ENCODE measurements at regions not wholly inside any gene's neighbourhood (a gene's known extent, or its start where the extent isn't known, plus 50 kb on each side); places are given as distances from the start of the nearest gene placed in this dataset.
"Not testable (repeated sequence)": the region's sequence is repeated elsewhere in the genome, so short reads cannot be mapped to it uniquely, and the experiment has no call there.

DNA sequence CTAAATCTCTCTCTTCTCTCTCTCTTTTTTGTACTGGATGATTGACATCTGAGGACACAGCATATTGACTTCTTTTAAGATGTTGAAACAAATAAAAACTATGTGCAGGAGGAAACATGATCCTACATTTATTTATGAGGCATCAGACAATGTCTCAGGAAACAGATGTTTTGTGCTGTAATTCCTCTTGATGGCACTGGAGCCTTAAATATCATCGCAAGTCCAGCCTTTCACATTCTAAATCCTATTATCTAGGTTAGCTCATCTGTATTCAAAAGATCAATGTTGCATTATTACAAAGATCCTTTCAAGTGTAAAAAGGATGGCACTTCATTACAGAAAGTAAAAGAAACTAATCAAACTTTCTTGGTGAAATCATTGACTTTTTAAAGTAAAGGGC is 63.9 kb downstream of the MAT2B start:
- DNase-seq, result no peak

DNA sequence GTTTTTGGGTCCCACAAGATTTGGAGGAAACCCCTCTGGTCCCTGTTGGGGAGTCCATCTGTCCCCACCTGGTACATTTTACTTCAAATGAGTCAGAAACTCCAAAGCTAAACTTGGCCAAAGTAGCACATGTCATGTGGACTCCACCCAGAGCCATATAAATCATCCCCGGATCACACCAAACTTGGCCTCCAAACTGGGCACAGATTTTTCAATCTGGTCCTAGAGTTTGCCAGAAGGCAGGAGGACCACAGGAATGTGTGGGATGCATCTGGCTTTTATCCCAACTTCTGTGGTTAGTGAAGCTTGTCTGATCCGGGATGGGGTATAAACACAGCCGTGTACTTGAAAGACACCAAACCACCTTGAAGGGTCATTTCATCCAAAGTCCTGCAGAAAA is 66.3 kb downstream of the MAT2B start:
- DNase-seq, result no peak

DNA sequence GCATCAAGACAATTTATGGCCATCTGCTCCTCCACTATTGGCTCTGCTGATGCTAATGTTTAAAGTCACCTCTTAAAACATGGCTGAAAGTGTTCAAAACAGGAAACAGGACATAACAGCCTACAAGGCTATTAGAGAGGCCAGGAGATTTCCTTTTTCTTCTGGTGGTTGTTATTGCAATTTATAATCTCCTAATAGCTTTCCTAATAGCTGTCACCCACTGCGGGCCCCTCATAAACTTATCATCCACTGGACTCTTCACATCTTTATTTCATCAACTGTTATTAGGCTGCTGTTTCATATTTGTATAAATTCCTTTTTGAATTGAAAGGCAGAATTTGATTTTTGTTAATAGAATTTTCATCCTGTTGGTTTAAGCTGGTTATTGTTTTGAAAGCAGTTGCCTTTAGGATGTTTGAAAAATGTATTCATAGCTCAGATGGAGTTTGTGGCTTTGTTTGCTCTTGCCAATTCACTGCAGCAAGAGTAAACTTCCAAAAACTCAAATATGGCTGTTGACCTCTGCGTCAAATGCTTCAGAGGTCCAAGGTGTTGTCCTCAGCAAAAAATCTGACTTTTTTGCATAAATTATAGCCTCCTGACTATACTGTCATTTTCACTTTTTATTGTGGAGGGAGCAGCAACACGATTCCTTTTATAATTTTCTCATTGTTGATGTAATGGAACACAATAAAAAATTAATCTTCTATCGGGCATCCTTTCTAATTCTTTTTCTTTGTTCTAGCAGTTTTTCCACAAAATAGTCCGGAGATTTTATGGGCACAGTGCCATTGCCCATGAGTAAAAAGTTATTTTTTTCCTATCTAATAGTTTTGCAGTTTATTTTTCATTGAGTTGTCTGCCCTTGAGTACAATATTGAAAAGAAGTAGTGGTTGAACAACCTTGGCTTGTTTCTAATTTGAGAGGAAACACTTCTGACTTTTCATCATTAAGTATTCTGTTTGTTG is 69.3 kb downstream of the MAT2B start:
- no peak for DNase-seq

DNA sequence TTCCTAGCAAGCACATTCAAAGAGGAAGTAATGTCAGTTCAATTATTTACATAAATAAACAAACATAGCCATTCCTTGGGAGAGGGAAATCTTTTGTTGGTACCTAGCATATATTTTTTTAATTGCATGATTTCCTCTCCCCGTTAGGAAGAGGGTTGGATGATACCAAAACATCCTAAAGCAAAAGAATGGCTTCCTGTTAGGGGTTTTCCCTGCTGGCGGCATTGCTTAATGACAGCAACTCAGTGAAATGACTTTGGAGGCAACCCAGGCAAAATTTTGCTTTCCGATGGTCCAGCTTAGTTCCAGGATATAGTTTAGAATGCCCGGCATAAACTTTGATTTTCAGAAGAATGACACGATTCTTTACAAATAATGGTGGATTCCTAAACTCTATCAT is 73.2 kb downstream of the MAT2B start:
- DNase-seq, result no peak

DNA sequence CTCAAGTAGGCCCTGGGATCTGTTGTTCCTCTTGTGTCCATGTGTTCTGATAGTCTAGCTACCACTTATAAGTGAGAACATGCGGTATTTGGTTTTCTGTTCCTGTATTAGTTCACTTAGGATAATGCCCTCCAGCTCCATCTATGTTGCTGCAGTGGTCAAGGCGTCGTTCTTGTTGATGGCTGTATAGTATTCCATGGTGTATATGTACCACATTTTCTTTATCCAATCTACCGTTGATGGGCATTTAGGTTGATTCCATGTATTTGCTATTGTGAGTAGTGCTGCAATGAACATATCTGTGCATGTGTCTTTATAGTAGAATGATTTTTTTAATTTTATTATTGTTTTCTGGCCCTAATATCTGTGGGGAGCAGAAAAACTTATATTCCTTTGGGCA is 74.3 kb downstream of the MAT2B start:
- DNase-seq, result no peak

DNA sequence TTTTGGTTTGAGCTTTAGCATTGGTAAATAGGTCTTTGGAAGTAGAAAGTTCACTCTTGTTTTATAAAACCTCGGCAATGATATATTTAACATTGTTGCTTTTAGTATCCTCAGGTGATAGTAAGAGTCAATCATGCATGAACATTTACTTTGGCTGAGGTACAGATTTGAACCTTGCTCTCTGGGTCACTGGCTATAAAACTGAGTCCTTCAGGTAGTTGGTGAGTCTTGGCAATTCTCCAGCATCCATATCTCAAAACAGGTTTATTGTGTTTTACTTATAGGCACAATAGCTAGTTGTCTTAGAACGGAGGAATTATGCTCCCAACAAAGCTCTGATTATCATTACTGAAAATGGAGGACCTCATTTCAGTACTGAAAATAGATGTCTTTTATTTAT is 75.1 kb downstream of the MAT2B start:
- no peak for DNase-seq

DNA sequence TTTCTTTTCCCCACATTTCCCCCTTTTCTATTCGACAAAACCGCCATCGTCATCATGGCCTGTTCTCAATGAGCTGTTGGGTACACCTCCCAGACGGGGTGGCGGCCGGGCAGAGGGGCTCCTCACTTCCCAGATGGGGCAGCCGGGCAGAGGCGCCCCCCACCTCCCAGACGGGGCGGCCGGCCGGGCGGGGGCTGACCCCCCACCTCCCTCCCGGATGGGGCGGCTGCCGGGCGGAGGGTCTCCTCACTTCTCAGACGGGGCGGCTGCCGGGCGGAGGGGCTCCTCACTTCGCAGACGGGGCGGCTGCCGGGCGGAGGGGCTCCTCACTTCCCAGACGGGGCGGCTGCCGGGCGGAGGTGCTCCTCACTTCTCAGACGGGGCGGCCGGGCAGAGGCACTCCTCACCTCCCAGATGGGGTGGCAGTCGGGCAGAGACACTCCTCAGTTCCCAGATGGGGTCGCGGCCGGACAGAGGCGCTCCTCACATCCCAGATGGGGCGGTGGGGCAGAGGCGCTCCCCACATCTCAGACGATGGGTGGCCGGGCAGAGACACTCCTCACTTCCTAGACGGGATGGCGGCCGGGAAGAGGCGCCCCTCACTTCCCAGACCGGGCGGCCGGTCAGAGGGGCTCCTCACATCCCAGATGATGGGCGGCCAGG is 78.2 kb downstream of the MAT2B start:
- not testable (repeated sequence) for DNase-seq

DNA sequence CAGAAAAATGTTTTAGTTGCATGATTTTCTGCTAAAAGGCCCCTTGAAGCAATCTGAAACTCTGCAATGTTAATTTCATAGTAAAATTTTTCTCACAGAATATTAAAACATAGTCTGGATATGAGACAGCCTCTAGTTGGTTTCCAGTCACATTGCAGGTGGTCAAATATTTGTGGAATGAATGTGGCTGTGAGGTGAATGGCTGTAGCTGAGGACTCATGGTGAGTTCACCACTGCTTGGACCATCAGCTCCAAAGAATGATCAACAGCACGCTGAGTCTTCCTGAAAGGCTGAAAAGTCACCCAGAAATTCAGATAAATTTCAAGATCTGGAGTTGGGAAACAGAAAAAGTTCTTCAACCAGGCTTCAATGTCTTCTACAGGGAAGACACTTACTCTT is 79.8 kb downstream of the MAT2B start:
- no peak for DNase-seq

DNA sequence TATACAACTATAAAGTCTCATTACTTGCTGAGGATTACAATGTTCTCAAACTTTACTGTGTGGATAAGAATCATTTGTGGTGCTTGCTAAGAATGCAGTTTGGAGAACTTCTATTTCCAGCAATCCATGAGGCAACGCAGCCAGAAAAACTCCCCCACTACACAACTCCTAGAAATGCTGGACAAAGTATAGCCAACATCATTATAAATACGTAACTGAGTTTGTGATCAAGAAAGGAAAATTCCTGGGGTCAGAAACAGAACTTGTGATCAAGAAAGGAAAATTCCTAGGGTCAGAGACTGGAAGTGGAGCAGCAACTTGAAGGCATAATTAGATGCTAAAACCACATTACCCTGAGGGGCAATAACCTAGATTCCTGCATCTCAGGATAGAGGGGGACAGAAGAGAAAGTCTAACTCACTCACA is 81.1 kb downstream of the MAT2B start:
- no peak for DNase-seq

DNA sequence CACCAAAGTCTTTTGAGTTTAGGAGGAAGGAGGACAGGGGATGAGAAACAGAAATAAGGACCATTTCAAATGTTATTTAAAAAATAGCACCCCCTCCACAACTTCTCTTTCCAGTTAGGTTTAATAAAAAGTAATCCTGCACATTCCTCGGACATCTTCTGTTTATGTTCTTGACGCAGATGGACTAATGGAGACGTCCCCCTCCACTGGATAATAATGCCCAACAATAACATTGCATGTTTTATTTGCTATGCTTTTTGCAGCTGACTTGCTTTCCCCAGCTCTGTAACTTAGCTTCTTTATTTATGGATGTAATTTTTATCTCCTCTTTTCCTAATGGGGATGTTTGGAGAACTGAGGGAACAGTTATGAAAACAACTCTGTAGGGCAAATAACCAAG is 89.5 kb downstream of the MAT2B start:
- no peak for DNase-seq

DNA sequence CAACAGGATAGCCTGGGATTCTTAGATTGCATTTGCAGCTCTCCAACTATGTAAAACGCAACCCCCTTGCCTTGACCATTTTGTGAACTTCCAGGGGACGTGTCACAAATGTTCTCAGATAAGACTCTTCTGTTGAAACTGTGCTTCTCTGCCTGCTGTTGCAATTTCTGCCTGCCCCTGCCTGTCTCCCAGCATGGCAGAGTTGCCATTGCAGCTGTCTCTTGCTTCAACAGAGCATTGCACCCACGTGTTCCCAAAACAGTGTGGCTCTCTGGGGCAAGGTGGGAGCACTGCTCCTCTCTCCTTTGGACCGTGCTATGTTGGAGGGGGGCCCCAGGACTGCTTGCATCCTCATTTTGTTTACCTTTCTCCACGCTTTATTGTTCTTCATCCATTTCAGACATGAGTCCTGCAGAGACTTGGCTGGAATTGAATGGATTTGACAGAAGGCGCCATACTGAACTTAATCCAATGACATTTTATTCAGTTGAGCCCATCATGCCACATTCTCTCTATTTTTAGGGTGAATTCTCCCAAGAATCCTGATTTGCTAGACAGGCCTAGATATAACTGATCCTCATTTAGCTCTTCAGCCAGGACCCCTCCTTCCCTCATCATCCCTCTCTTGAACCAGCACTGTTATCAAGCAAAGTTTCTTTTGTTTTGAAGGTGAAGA is 90.7 kb downstream of the MAT2B start:
- DNase-seq, result no peak

DNA sequence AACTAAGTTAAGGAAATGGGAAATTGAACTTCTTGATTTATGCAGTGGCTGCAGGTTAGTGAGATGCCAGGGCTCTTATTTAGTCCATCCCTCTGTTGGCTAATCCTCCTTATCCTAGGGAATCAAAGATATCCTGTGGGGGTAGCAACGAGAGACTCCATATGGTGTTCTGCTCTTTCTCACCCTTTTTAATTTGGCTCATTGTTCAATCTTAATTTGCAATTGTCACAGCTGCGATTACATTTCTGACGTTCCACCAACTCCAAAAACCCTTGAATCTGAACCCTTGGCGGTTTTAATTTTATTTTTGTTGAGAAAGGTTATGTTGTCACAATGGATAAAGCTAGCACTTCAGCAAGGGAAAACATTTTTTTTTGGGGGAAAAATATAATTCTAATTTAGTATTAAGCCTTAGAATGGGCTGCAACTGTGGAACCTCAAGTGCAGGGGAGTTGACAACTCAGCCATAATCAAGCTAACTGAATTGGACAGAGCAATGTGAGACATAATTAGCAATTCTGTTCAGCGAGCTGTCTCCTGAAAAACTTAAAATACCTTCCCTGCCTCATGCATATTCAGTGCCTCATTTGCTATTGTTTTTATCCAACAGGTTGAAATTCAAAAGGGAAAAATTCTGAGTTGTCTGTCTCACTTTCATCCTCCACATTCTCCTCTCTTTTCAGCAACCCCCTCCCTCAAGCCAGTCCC is 91.3 kb downstream of the MAT2B start:
- no peak for DNase-seq

DNA sequence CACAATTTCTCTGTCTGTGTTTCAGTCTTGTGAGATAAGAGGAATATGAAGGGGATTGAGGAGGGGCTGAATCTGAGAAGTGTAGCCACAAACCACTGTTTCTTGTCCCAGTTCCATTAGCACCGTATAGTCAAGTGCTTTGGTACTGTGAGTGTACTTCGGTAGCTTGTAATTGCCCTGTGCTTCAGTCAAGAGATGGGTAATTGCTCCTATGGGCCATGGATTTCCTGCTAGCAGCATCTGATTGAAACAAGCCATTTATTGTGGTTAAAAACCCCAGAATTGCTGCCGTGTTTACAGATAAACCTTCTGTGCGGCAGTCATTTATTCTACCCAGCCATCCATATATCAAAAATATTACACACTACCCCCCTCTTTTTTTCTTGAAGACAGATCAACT is 98.6 kb downstream of the MAT2B start:
- no peak for DNase-seq

DNA sequence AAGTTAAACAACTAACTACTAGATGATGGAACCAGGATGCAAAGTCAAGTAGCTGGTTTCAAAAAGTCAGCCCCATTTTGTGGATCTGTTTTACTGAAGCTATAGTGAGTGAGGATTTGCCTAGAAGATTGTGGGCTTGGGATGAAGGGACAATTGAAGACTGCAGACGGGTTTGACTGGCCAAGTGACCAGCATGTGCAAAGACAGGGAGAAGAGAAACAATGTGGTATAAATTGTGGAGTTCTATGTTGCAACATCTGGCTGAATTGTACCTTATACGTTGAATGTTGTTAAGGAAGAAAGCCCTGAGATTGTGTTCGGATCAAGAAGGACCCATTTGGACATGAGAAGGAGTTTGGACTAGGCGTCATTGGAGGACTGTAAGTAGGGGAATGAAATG is 101.8 kb downstream of the MAT2B start:
- DNase-seq, result no peak

DNA sequence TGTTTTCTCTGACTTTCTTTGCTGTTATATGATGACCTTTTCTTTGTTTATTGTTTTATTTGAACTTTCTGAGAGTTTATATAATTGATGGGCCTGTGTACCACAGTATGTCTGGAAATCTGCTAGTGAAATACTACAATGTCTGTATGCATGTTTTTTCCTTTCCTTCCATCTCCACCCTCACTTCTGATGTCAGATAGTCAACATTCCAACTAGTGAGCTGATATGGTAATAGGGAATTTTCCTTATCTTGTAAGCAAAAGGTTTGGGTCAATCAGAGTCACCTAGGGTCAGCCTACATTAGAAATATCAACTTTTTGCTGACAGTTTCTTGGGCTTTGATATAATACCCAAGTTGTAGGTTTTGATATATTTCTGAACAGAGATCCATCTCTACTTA is 103.2 kb downstream of the MAT2B start:
- no peak for DNase-seq

DNA sequence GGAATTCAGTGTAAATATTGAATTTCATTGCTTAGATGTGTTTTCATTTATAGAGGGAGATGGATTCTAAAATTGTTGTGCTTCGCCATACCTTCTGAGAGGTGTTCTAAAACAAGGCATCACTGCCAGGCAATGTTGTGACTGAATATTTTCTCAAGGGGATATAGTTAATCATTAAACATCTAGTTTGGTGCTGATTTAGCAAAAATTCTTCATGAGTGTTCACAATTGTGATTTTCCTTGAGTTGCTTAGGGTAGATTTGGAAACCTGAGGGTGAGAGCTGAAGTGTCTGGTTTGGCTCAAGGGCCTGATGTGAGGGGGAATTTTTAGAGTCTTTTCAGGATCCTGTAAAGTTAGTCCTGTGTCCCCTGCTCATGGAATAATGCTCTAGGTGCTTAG is 104.5 kb downstream of the MAT2B start:
- DNase-seq, result no peak

DNA sequence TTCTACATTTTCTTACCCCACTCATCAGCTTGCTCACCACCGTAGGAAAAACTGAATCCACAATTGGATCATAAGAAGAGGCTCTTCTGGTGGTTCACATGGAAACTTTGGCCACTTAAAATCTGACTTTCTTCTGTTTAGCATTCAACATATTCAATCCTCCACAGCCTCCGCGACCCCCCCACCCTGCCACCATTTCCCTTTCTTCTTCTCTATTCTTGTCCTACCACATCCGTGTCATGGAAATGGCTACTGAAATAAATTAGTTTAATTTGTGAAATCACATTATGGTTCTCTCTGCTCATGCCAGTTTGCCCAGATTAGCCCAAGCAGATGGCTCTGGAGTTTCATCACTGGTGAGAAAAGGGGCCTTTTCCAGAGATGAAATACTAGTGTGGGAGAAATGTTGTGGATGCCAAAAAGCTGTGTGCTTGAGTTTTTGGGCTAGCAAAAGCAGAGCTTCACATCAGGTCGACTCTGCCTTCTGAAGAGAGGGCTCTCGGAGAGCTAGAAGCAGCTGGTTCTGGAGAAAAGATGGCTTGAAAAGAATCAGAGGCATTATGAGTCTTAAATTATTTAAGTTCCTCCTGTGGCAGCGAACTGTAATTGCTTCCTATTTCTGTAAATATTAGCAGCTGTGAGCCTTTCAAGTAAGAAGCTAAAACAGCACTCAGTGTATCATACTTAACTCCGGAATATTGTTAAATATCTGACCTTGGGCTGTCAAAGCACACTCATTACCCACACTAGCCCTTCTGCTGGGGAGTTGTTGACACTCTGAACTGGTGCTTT is 107.1 kb downstream of the MAT2B start:
- DNase-seq, result no peak

DNA sequence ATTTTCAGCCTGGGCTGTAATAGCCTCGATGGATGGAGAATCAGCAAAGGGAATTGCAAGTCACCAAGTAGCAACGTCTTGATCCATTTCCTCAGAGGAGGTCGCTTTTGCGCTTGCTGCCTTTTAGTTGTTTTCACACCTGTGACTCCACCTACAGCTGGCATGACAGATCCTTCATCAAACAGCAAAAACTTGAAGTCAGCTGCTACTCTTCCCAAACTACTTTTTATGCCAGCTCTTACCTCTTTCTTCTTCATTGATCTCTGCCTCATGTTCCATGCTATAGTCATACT is 107.7 kb downstream of the MAT2B start:
- DNase-seq, result no peak

DNA sequence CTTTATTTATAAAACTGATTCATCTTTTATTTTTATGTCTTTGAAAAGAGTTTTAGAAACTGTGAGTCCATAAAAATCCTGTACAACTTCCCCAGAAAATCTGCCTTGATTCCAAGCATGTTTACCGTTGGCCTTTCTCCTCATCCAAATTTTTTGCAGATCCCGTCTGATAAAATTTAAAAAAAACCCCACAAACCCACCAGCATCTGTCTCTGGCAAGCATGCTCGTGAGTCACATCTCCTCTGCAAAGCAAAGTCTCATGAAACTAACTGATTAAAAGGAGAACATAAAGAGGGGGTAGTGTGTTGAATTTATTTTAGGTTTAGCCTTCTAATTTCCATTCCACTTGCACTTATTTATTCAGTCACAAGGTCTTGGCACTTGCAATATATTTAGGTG is 109.4 kb downstream of the MAT2B start:
- no peak for DNase-seq

DNA sequence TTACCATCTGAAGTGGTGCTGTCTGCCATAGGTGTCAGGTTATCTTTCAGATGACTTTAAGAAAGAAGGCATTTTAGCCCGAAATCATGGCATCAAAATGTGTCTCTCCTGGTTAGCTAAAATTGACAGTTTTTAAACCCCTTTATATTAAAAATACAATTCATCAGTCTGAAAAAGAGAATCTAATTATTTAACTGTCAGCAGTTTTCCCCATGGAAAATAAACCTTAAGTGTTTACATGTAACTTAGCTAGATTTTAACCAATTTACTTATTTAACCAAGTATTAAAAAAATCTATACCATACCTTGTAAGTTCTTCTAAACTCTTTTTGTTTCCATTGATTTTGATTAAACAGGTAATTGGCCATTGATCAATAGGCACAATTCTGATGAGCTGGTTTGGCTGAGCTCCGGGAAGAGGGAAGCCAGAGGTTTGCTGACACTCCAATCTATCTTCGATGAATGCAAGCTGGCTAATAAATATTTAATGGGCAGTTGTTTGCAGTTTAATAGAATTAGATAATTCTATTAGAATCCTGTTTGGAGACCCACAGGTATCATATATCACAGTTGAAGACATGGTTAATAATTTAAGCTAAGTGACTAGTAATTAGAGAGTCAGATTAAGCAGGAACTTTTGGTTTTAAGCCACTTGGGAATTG is 114.0 kb downstream of the MAT2B start:
- DNase-seq, result no peak

DNA sequence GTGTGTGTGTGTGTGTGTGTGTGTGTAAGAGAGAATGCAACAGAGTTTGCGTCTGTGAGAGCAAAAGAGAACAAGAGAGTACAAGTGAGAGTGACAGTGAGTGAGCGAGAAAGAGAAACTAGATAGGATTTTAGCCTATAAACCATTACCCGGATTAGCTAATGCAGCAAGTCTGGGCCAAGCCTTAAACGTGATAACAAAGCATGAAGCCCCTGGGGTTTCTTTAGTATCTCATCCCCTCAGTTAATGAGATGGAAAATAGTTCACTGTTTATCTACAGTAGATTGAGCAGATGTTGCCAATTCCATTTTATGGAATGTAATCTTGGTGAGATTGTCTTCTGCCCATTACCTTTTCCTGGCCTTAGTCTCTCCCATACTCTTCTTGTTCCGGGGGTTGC is 114.5 kb downstream of the MAT2B start:
- no peak for DNase-seq

DNA sequence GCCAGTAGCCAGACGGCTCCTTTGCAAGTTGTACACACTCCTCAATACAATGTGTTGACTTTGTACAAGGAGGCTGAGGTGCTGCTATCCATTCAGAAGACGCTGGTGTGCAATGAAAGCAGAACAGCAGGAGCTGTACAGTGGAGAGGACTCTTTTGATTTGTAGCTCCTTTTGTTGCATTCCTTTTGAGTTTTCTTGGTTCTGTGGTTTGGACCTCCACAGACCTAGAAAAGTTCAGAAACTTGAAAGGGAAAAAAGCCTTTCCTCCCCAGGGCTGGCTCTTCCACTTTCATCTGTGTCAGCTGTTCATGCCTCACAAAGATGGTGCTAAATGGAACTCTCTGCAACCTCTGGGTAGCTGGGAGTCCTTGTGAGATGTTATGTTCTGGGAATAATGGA is 117.4 kb downstream of the MAT2B start:
- DNase-seq, result no peak
